RWPE2 (cell line): ENCODE measurements at regions not wholly inside any gene's neighbourhood (a gene's known extent, or its start where the extent isn't known, plus 50 kb on each side); places are given as distances from the start of the nearest gene placed in this dataset.

Experiments
- ATAC-seq: fragments of 200-7000 bp; cut with Tn5 transposase; 3 replicates; pipeline ENCODE4 v1.9.1; 2021; ENCODE audit warnings: low read depth
- DNase-seq: peaks from one replicate; pipeline ENCODE4 v3.0.0-alpha.2; 2020; ENCODE audit warnings: low spot score
- H3K27ac ChIP-seq: fragments of 450-650 bp; 2 replicates; pipeline ENCODE4 v1.5.1; 2017; ENCODE audit warnings: mild to moderate bottlenecking; ENCODE audit not compliant: poor library complexity, severe bottlenecking
- H3K27me3 ChIP-seq: fragments of 250-450 bp; sonication (Bioruptor Pico); 2 replicates; pipeline ENCODE4 v1.5.1; 2021; ENCODE audit warnings: mild to moderate bottlenecking, moderate library complexity; ENCODE audit not compliant: insufficient read depth, poor library complexity, severe bottlenecking
- H3K36me3 ChIP-seq: fragments of 250-450 bp; sonication (Bioruptor Pico); 2 replicates; pipeline ENCODE4 v1.5.1; 2020; ENCODE audit warnings: low read depth, mild to moderate bottlenecking, moderate library complexity
- H3K4me1 ChIP-seq: fragments of 250-450 bp; sonication (Bioruptor Pico); 2 replicates; pipeline ENCODE4 v1.5.1; 2021; ENCODE audit warnings: mild to moderate bottlenecking, moderate library complexity; ENCODE audit not compliant: insufficient read depth, poor library complexity, severe bottlenecking
- H3K4me3 ChIP-seq: fragments of 250-450 bp; sonication (Bioruptor Pico); 2 replicates; pipeline ENCODE4 v1.5.1; 2021; ENCODE audit warnings: mild to moderate bottlenecking, moderate library complexity; ENCODE audit not compliant: severe bottlenecking
- H3K9me3 ChIP-seq: fragments of 250-450 bp; sonication (Bioruptor Pico); 2 replicates; pipeline ENCODE4 v1.5.1; 2021; ENCODE audit warnings: mild to moderate bottlenecking, moderate library complexity; ENCODE audit not compliant: severe bottlenecking
- TF ChIP-seq, protein P1 (sequence below): fragments of 450-650 bp; IDR thresholded peaks from one replicate; pipeline ENCODE4 v1.5.1; 2017; ENCODE audit warnings: mild to moderate bottlenecking, moderate library complexity; ENCODE audit not compliant: poor library complexity, severe bottlenecking

DNA sequence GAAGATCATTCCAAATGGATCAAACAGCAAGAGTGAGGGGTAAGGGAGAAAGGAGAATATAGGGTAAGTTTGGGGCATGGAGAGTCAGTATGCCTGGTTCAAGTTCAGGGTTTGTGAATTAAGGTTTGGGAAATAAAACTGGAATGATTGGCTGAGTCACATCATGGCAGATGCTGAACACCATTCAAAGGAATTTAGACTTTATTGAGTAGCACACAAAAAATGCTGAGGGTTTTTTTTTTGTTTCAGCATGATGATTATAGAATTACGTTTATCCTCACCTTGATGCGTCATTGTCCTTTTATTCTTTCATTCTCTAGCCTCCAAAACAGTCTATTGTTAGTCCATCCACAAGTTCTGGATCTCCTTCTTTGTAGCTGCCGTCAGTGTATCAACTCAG is 220.0 kb upstream of the UMPS start:
- Histone ChIP-seq H3K27me3 (no peaks in the 10 kb centered on the region), H3K36me3 (no peaks in the 10 kb centered on the region), H3K9me3 (no peaks in the 10 kb centered on the region), H3K27ac (no peak overlapping the region), H3K4me3 (no peak overlapping the region), H3K4me1 (no peaks in the 10 kb centered on the region)
- DNase-seq (no peak), ATAC-seq (peak; percentile 74)
- TF ChIP-seq, protein P1, sequence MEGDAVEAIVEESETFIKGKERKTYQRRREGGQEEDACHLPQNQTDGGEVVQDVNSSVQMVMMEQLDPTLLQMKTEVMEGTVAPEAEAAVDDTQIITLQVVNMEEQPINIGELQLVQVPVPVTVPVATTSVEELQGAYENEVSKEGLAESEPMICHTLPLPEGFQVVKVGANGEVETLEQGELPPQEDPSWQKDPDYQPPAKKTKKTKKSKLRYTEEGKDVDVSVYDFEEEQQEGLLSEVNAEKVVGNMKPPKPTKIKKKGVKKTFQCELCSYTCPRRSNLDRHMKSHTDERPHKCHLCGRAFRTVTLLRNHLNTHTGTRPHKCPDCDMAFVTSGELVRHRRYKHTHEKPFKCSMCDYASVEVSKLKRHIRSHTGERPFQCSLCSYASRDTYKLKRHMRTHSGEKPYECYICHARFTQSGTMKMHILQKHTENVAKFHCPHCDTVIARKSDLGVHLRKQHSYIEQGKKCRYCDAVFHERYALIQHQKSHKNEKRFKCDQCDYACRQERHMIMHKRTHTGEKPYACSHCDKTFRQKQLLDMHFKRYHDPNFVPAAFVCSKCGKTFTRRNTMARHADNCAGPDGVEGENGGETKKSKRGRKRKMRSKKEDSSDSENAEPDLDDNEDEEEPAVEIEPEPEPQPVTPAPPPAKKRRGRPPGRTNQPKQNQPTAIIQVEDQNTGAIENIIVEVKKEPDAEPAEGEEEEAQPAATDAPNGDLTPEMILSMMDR: no peak

GRCh38 chr3:124512881-124513609 is 217.2 kb upstream of the UMPS start:
- Histone ChIP-seq H3K36me3 (no peaks in the 10 kb centered on the region), H3K27ac (no peak overlapping the region), H3K4me3 (no peak overlapping the region), H3K9me3 (no peaks in the 10 kb centered on the region), H3K27me3 (no peaks in the 10 kb centered on the region), H3K4me1 (no peaks in the 10 kb centered on the region)
- ATAC-seq (no peak), DNase-seq (no peak)
- TF ChIP-seq, protein P1: no peak

DNA sequence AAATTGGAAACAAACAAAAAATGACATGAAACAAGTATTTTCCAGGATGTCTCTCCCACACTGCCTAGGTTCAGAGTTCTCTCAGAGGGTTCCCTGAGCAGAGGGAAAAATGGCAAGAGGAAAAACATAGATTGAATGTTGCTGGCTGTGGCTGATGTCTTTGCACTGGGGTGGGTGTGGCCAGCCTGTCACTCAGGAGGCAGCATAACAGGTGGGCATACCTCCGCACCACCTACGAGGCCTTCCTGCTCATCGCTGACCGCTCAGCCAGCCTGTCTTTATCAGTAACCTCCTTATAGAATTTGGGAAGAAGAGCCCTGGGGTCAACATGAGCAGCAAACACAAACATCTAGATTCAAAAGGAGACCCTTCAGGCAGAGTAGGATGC is 216.6 kb upstream of the UMPS start:
- H3K4me1 ChIP-seq: no peaks in the 10 kb centered on the region
- no peak for DNase-seq
- H3K36me3 ChIP-seq: no peaks in the 10 kb centered on the region
- no peaks in the 10 kb centered on the region for H3K9me3 ChIP-seq
- TF ChIP-seq, protein P1: no peak
- no peaks in the 10 kb centered on the region for H3K27me3 ChIP-seq
- no peak for ATAC-seq
- no peak overlapping the region for H3K27ac ChIP-seq
- H3K4me3 ChIP-seq: no peak overlapping the region

DNA sequence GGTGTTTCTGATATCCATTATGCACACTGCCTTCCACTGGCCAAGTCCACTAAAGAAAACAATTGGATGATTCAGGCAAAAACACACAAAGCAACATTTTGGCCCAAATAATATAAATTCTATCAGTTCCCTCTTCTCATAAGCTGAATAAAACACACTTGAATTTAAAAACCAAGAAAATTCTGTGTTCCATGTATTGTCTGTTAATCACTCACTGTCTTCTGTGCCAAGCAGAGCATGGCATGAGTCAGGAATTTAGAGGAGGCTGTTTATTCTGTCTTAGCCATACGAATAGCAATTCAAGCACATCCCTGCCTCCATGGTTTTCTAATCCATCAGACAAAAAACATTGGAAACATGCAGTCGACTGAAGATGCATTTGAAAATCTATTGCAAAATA is 215.6 kb upstream of the UMPS start:
- no peaks in the 10 kb centered on the region for H3K36me3 ChIP-seq
- ATAC-seq: no peak
- TF ChIP-seq, protein P1: no peak
- H3K27me3 ChIP-seq: no peaks in the 10 kb centered on the region
- no peaks in the 10 kb centered on the region for H3K4me1 ChIP-seq
- H3K27ac ChIP-seq: no peak overlapping the region
- no peaks in the 10 kb centered on the region for H3K9me3 ChIP-seq
- H3K4me3 ChIP-seq: no peak overlapping the region
- DNase-seq: no peak

- Histone ChIP-seq H3K4me1 (no peaks in the 10 kb centered on the region), H3K36me3 (no peaks in the 10 kb centered on the region), H3K9me3 (no peaks in the 10 kb centered on the region), H3K27ac (no peak overlapping the region), H3K27me3 (no peaks in the 10 kb centered on the region), H3K4me3 (no peak overlapping the region)
- ATAC-seq (no peak), DNase-seq (no peak)
- TF ChIP-seq, protein P1: no peak
These were observed 213.9 kb upstream of the UMPS start for GRCh38 chr3:124516333-124516732.
